ENCODE measurements at regions not wholly inside any gene's neighbourhood (a gene's known extent, or its start where the extent isn't known, plus 50 kb on each side); places are given as distances from the start of the nearest gene placed in this dataset.
A peak's percentile ranks its signal among the peaks of the same experiment; 100 is the strongest.
"Not testable (repeated sequence)": the region's sequence is repeated elsewhere in the genome, so short reads cannot be mapped to it uniquely, and the experiment has no call there.

- not testable (repeated sequence) for H3K9ac ChIP-seq (ENCODE audit: low read depth, low read length); H3K4me3 ChIP-seq (ENCODE audit: low read length); H3K36me3 ChIP-seq (ENCODE audit: insufficient read depth, low read depth, low read length); H3K4me1 ChIP-seq (ENCODE audit: insufficient read depth, low read length); H3K27ac ChIP-seq (ENCODE audit: low read length); H3K9me3 ChIP-seq (ENCODE audit: insufficient read depth, low read depth, low read length); H3K27me3 ChIP-seq (ENCODE audit: insufficient read depth, low read length)
These were observed 815.9 kb upstream of the TPTE start for GRCh38 chr21:9705455-9705854.

DNA sequence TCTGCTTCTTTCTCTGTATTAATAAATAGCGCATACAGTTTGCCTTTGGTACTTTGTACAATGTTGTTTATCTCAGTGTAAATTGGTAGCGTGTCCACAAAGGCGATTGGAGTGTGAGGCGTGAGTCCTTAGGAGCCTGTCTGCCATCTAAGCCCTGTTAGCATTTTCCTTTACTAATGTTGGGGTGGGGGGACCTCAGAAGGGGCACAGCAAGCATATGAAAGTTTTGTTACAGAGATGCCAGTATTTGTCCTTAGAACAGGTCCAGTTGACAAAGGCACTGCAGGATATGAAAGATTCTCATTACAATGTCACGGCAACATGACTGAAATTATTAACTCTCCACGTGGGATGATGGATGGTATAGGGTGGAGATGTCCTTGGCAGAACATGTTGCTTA is 796.8 kb upstream of the TPTE start:
- H3K27me3 ChIP-seq (ENCODE audit: insufficient read depth, low read length); H3K36me3 ChIP-seq (ENCODE audit: insufficient read depth, low read depth, low read length); H3K9ac ChIP-seq (ENCODE audit: low read depth, low read length); H3K27ac ChIP-seq (ENCODE audit: low read length); H3K4me1 ChIP-seq (ENCODE audit: insufficient read depth, low read length); H3K4me3 ChIP-seq (ENCODE audit: low read length): not testable (repeated sequence)
- peaks cover 87% of the 10 kb centered on the region for H3K9me3 ChIP-seq (ENCODE audit: insufficient read depth, low read depth, low read length)

DNA sequence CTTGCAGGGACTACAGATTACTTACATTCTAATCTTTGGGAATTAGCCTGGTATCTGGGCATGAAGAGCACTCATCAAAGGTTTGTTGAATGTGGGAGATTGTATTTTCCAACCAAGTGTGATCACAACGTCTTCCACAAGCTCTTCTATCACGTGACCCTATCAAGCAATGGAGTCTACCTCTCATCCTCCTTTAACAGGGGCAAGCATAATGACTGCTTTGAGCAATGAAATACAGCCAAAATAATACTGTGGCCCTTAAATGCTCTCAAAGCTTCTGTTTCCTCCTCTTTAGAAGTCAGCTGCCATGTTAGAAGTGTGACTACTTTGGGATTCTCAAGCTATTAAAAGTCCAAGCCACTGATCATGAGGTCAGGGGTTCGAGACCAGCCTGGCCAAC is 794.2 kb upstream of the TPTE start:
- not testable (repeated sequence) for H3K36me3 ChIP-seq (ENCODE audit: insufficient read depth, low read depth, low read length); H3K9ac ChIP-seq (ENCODE audit: low read depth, low read length); H3K27ac ChIP-seq (ENCODE audit: low read length); H3K27me3 ChIP-seq (ENCODE audit: insufficient read depth, low read length); H3K4me1 ChIP-seq (ENCODE audit: insufficient read depth, low read length)
- H3K9me3 ChIP-seq (ENCODE audit: insufficient read depth, low read depth, low read length): peaks cover 99% of the 10 kb centered on the region
- peak overlapping the region; percentile 33; the same call in 1 of the 2 replicates for H3K4me3 ChIP-seq (ENCODE audit: low read length)

GRCh38 chr21:9728219-9728992 is 793.0 kb upstream of the TPTE start:
- H3K9me3 ChIP-seq (ENCODE audit: insufficient read depth, low read depth, low read length): peaks cover 99% of the 10 kb centered on the region
- not testable (repeated sequence) for H3K27me3 ChIP-seq (ENCODE audit: insufficient read depth, low read length); H3K36me3 ChIP-seq (ENCODE audit: insufficient read depth, low read depth, low read length)

DNA sequence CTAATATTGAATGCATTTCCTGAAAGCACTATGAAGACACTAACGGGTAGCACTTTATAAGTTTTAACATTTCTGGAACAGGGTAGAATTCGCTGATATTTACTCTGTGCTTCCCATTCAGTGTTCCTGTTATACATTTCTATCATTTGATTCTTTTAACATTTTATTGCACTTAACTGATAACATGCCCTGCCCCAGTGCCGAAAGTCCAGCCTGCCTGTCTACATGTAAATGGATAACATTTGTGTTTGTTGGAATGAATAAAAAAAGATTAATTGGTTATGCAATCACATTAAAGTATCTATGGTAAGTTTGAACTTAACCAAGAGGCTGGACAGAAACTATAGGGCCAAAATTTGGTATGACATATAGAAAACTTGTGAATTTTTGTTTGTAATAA is 790.5 kb upstream of the TPTE start:
- Histone ChIP-seq H3K27ac (ENCODE audit: low read length) (no peak overlapping the region), H3K27me3 (ENCODE audit: insufficient read depth, low read length) (no peaks in the 10 kb centered on the region), H3K36me3 (ENCODE audit: insufficient read depth, low read depth, low read length) (no peaks in the 10 kb centered on the region), H3K4me1 (ENCODE audit: insufficient read depth, low read length) (no peaks in the 10 kb centered on the region), H3K9ac (ENCODE audit: low read depth, low read length) (no peak overlapping the region), H3K4me3 (ENCODE audit: low read length) (no peak overlapping the region; the same call in 1 of the 2 replicates), H3K9me3 (ENCODE audit: insufficient read depth, low read depth, low read length) (peaks cover 96% of the 10 kb centered on the region)

More at GRCh38 chr21:9728219-9728992, 793.0 kb upstream of the TPTE start:
- H3K9ac ChIP-seq (ENCODE audit: low read depth, low read length); H3K4me3 ChIP-seq (ENCODE audit: low read length); H3K27ac ChIP-seq (ENCODE audit: low read length); H3K4me1 ChIP-seq (ENCODE audit: insufficient read depth, low read length): not testable (repeated sequence)

DNA sequence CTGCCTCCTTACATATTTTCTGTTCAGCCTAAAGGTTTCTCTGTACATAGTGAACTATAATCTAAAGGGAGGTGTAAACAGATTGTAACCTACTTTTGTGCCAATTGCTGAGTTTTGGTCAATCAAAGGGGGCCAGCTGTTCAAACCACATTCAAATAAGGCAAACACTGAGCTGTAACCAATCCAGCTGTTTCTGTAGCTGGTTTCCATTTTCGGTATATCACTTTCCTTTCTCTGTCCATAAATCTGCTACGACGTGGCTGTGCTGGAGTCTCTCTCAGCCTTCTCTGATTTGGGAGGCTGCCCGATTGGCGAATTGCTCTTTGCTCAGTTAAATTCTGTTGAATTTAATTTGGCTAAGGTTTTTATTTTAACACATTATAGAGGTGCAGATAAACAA is 790.1 kb upstream of the TPTE start:
- H3K36me3 ChIP-seq (ENCODE audit: insufficient read depth, low read depth, low read length); H3K9ac ChIP-seq (ENCODE audit: low read depth, low read length); H3K27me3 ChIP-seq (ENCODE audit: insufficient read depth, low read length); H3K4me1 ChIP-seq (ENCODE audit: insufficient read depth, low read length); H3K27ac ChIP-seq (ENCODE audit: low read length); H3K4me3 ChIP-seq (ENCODE audit: low read length): not testable (repeated sequence)
- peaks cover 95% of the 10 kb centered on the region for H3K9me3 ChIP-seq (ENCODE audit: insufficient read depth, low read depth, low read length)

DNA sequence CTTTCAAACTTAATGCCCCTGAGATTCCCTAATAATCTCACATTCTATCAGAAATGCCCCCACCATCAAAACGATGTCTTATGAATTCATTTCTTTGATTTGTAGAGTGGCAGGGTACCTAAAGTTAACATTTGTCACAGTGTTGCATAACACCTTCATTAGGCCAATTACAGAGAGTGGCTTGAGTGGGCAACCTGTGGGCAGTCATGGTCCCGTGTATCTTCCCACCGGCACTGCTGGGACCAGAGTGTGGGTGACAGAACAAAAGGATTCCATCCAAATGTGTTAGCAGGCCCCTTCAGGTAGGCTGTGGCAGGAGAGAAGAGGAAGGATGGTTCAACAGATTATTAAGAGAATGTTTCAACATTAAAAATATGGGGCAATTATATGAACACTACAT is 788.8 kb upstream of the TPTE start:
- not testable (repeated sequence) for H3K36me3 ChIP-seq (ENCODE audit: insufficient read depth, low read depth, low read length); H3K27me3 ChIP-seq (ENCODE audit: insufficient read depth, low read length); H3K9ac ChIP-seq (ENCODE audit: low read depth, low read length); H3K4me3 ChIP-seq (ENCODE audit: low read length); H3K4me1 ChIP-seq (ENCODE audit: insufficient read depth, low read length); H3K27ac ChIP-seq (ENCODE audit: low read length)
- peaks cover 95% of the 10 kb centered on the region for H3K9me3 ChIP-seq (ENCODE audit: insufficient read depth, low read depth, low read length)

GRCh38 chr21:9733761-9734558 is 787.4 kb upstream of the TPTE start:
- H3K27me3 ChIP-seq (ENCODE audit: insufficient read depth, low read length); H3K36me3 ChIP-seq (ENCODE audit: insufficient read depth, low read depth, low read length); H3K4me3 ChIP-seq (ENCODE audit: low read length); H3K4me1 ChIP-seq (ENCODE audit: insufficient read depth, low read length); H3K9ac ChIP-seq (ENCODE audit: low read depth, low read length); H3K27ac ChIP-seq (ENCODE audit: low read length): not testable (repeated sequence)
- H3K9me3 ChIP-seq (ENCODE audit: insufficient read depth, low read depth, low read length): peaks cover 95% of the 10 kb centered on the region

GRCh38 chr21:9735421-9735961 is 785.9 kb upstream of the TPTE start:
- no peak overlapping the region for H3K9ac ChIP-seq (ENCODE audit: low read depth, low read length)
- no peaks in the 10 kb centered on the region for H3K27me3 ChIP-seq (ENCODE audit: insufficient read depth, low read length)
- H3K9me3 ChIP-seq (ENCODE audit: insufficient read depth, low read depth, low read length): peaks cover 95% of the 10 kb centered on the region
- H3K27ac ChIP-seq (ENCODE audit: low read length): no peak overlapping the region
- H3K4me1 ChIP-seq (ENCODE audit: insufficient read depth, low read length): no peaks in the 10 kb centered on the region
- no peaks in the 10 kb centered on the region for H3K36me3 ChIP-seq (ENCODE audit: insufficient read depth, low read depth, low read length)
- H3K4me3 ChIP-seq (ENCODE audit: low read length): no peak overlapping the region

DNA sequence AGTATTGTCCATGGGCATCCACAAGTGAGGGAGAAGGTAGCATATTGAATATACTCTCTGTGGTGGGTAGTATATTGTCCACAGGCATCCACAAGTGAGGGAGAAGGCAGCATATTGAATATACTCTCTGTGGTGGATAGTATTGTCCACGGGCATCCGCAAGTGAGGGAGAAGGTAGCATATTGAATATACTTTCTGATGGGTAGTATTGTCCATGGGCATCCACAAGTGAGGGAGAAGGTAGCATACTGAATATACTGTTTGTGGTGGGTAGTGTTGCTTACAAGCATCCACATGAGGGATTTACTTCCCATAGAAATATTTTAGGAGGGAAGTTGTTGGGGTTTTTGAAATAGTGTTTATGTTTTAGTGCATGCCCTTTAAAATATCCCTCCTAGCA is 784.1 kb upstream of the TPTE start:
- peaks cover 95% of the 10 kb centered on the region for H3K9me3 ChIP-seq (ENCODE audit: insufficient read depth, low read depth, low read length)
- H3K4me1 ChIP-seq (ENCODE audit: insufficient read depth, low read length); H3K9ac ChIP-seq (ENCODE audit: low read depth, low read length); H3K36me3 ChIP-seq (ENCODE audit: insufficient read depth, low read depth, low read length); H3K27ac ChIP-seq (ENCODE audit: low read length); H3K27me3 ChIP-seq (ENCODE audit: insufficient read depth, low read length); H3K4me3 ChIP-seq (ENCODE audit: low read length): not testable (repeated sequence)

DNA sequence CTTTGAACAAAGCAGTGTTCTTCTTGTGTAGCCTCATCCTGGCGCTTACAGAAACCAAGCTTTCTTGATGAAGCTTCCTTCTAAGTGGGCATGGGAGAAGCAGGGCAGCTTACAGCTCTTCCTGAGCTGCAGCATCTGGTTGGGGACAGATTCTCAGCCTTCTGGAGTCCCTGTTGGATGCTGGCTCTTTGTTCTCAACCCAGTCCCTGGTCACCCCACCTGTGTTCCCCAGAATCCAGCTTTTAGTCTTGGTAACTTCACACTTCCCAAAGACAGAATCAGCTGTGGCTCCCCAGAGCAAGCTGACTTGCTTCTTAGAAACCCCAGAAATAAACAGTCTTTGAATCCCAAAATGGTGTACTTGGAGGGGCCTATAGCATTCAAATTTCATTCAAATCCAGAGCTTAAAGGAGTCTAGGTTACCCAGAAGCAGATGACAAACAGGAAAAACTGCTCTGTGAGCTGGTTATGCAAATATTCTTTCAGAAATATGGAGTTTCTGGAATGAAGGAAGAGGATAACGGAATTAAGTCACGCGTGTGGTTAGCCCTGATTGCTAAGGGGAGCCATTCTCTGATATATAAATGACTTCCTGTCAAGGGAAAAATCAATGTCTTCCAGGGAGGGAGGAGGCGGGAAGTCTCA is 783.4 kb upstream of the TPTE start:
- H3K9ac ChIP-seq (ENCODE audit: low read depth, low read length); H3K4me1 ChIP-seq (ENCODE audit: insufficient read depth, low read length); H3K27ac ChIP-seq (ENCODE audit: low read length); H3K4me3 ChIP-seq (ENCODE audit: low read length); H3K36me3 ChIP-seq (ENCODE audit: insufficient read depth, low read depth, low read length); H3K27me3 ChIP-seq (ENCODE audit: insufficient read depth, low read length): not testable (repeated sequence)
- peaks cover 94% of the 10 kb centered on the region for H3K9me3 ChIP-seq (ENCODE audit: insufficient read depth, low read depth, low read length)
